ENCODE measurements at regions not wholly inside any gene's neighbourhood (a gene's known extent, or its start where the extent isn't known, plus 50 kb on each side); places are given as distances from the start of the nearest gene placed in this dataset.

DNA sequence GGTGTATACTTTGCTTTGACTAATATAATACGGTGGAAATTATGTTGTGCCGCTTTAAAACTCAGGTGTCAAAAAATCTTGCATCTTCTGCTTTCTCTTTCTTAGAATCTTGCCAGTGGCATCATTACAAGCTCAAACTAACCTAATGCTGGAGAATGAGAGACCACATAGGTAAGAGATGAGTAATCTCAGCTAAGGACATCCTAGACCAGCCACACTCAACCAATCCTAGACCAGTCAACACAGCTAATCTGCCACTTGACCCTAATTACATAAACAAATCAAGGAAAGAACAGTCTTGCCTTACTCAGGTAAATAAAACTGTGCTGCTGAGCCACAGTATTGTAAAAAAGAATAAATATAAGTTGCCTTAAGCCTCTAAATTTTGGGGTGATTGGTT is 1323.9 kb upstream of the SPRY2 start:
- no peak overlapping the region for H3K4me3 ChIP-seq (ENCODE audit: insufficient read depth, low read length)
- no peak for TF ChIP-seq CTCF (IDR thresholded peaks at IDR 0.05; ENCODE audit: extremely low read depth, low read depth, low read length)
- no peaks in the 10 kb centered on the region for H3K79me2 ChIP-seq (ENCODE audit: insufficient read depth, low read length)
- H3K4me2 ChIP-seq (ENCODE audit: insufficient read depth, low read length): no peak overlapping the region
- H4K20me1 ChIP-seq (ENCODE audit: insufficient read depth, low read length): no peaks in the 10 kb centered on the region
- no peak overlapping the region for H2AFZ ChIP-seq (ENCODE audit: low read length)
- H3K27me3 ChIP-seq (ENCODE audit: insufficient read depth, low read length): no peaks in the 10 kb centered on the region
- no peaks in the 10 kb centered on the region for H3K36me3 ChIP-seq (ENCODE audit: insufficient read depth, low read length)
- H3K9me3 ChIP-seq (ENCODE audit: low read depth, low read length): no peaks in the 10 kb centered on the region
- H3K27ac ChIP-seq (ENCODE audit: low read depth, low read length): no peak overlapping the region
- no peak for DNase-seq (ENCODE audit: insufficient read length, low spot score, missing footprints)
- no peaks in the 10 kb centered on the region for H3K4me1 ChIP-seq (ENCODE audit: insufficient read depth, low read length)

- Histone ChIP-seq H3K79me2 (ENCODE audit: insufficient read depth, low read length) (no peaks in the 10 kb centered on the region), H3K27ac (ENCODE audit: low read depth, low read length) (no peak overlapping the region), H3K4me3 (ENCODE audit: insufficient read depth, low read length) (no peak overlapping the region), H3K27me3 (ENCODE audit: insufficient read depth, low read length) (no peaks in the 10 kb centered on the region), H3K4me1 (ENCODE audit: insufficient read depth, low read length) (no peaks in the 10 kb centered on the region), H3K36me3 (ENCODE audit: insufficient read depth, low read length) (no peaks in the 10 kb centered on the region), H3K9me3 (ENCODE audit: low read depth, low read length) (no peaks in the 10 kb centered on the region), H2AFZ (ENCODE audit: low read length) (no peak overlapping the region), H4K20me1 (ENCODE audit: insufficient read depth, low read length) (no peaks in the 10 kb centered on the region), H3K4me2 (ENCODE audit: insufficient read depth, low read length) (no peak overlapping the region)
- no peak for TF ChIP-seq CTCF (IDR thresholded peaks at IDR 0.05; ENCODE audit: extremely low read depth, low read depth, low read length)
- DNase-seq (ENCODE audit: insufficient read length, low spot score, missing footprints): no peak
Observed at GRCh38 chr13:81659984-81660383, 1319.1 kb upstream of the SPRY2 start.

- H3K27me3 ChIP-seq (ENCODE audit: insufficient read depth, low read length): no peaks in the 10 kb centered on the region
- H3K4me3 ChIP-seq (ENCODE audit: insufficient read depth, low read length): no peak overlapping the region
- H3K4me2 ChIP-seq (ENCODE audit: insufficient read depth, low read length): no peak overlapping the region
- no peaks in the 10 kb centered on the region for H3K4me1 ChIP-seq (ENCODE audit: insufficient read depth, low read length)
- H4K20me1 ChIP-seq (ENCODE audit: insufficient read depth, low read length): no peaks in the 10 kb centered on the region
- DNase-seq (ENCODE audit: insufficient read length, low spot score, missing footprints): no peak
- H2AFZ ChIP-seq (ENCODE audit: low read length): no peak overlapping the region
- H3K36me3 ChIP-seq (ENCODE audit: insufficient read depth, low read length): no peaks in the 10 kb centered on the region
- H3K9me3 ChIP-seq (ENCODE audit: low read depth, low read length): no peaks in the 10 kb centered on the region
- no peak for TF ChIP-seq CTCF (IDR thresholded peaks at IDR 0.05; ENCODE audit: extremely low read depth, low read depth, low read length)
- no peaks in the 10 kb centered on the region for H3K79me2 ChIP-seq (ENCODE audit: insufficient read depth, low read length)
- H3K27ac ChIP-seq (ENCODE audit: low read depth, low read length): no peak overlapping the region
Observed at GRCh38 chr13:81658598-81659370, 1317.9 kb upstream of the SPRY2 start.

DNA sequence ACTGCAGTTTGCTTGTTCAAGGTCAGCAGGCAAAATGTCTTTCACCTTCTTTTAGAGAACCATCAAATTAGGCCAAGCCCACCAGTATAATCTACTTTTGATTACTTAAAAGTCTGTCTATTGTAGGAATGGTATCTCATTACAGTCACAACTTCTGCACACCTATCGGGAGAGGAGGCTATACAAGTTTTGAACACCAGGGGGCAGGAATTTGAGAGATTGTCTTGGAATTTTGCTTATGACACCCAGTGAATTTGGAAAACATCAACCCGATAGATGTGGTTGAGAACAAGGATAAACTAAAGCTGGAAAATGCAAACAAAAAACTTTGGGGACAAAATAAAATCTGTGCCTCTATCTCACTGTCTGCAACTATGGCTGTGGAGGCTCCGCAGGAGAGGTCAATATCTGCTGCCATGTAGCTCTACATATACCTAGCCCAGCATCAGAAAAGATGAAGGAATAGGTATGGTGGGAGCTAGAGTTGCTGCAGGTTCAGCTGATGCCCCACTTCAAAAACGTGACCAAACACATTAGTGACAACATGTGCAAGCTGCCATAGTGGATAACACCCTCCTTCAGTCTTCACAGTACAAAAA is 1299.2 kb upstream of the SPRY2 start:
- TF ChIP-seq CTCF (IDR thresholded peaks at IDR 0.05; ENCODE audit: extremely low read depth, low read depth, low read length): no peak
- Histone ChIP-seq H3K36me3 (ENCODE audit: insufficient read depth, low read length) (no peaks in the 10 kb centered on the region), H3K4me3 (ENCODE audit: insufficient read depth, low read length) (no peak overlapping the region), H3K27me3 (ENCODE audit: insufficient read depth, low read length) (no peaks in the 10 kb centered on the region), H3K4me1 (ENCODE audit: insufficient read depth, low read length) (no peaks in the 10 kb centered on the region), H3K9me3 (ENCODE audit: low read depth, low read length) (no peaks in the 10 kb centered on the region), H3K79me2 (ENCODE audit: insufficient read depth, low read length) (no peaks in the 10 kb centered on the region), H2AFZ (ENCODE audit: low read length) (no peak overlapping the region), H3K4me2 (ENCODE audit: insufficient read depth, low read length) (no peak overlapping the region), H4K20me1 (ENCODE audit: insufficient read depth, low read length) (no peaks in the 10 kb centered on the region), H3K27ac (ENCODE audit: low read depth, low read length) (no peak overlapping the region)
- DNase-seq (ENCODE audit: insufficient read length, low spot score, missing footprints): no peak

Data from osteoblast (primary cell).